HepG2 (cell line): ENCODE measurements at regions not wholly inside any gene's neighbourhood (a gene's known extent, or its start where the extent isn't known, plus 50 kb on each side); places are given as distances from the start of the nearest gene placed in this dataset.

Source experiments
- CHD4 ChIP-seq: fragments of 200-600 bp; sonication (generic); IDR thresholded peaks from 2 replicates; pipeline ENCODE4 v1.7.0; 2017; ENCODE audit warnings: mild to moderate bottlenecking, low read length, borderline replicate concordance
- MTF2 ChIP-seq: sonication (generic); formaldehyde crosslinking; IDR thresholded peaks from 2 replicates; pipeline ENCODE4 v1.5.0; 2020; ENCODE audit warnings: missing genetic modification reagents, borderline replicate concordance
- NCOR1 ChIP-seq: fragments of 200-600 bp; sonication (generic); IDR thresholded peaks from 2 replicates; pipeline ENCODE4 v1.7.0; 2017; ENCODE audit warnings: antibody characterized with exemption, low read length, borderline replicate concordance
- TSC22D2 ChIP-seq: sonication (generic); formaldehyde crosslinking; IDR thresholded peaks from 2 replicates; pipeline ENCODE4 v1.5.1; 2020; ENCODE audit warnings: missing genetic modification reagents, mild to moderate bottlenecking, borderline replicate concordance
- TF ChIP-seq, protein P1 (sequence below): sonication (generic); formaldehyde crosslinking; IDR thresholded peaks from 2 replicates; pipeline ENCODE4 v1.5.0; 2020; ENCODE audit warnings: mild to moderate bottlenecking, missing genetic modification reagents, borderline replicate concordance
- TF ChIP-seq, protein P2 (sequence below): IDR thresholded peaks from 2 replicates; pipeline ENCODE4 v1.6.1; 2016; ENCODE audit warnings: missing compliant biosample characterization, missing genetic modification reagents, borderline replicate concordance
- TF ChIP-seq, protein P3 (sequence below): sonication (generic); formaldehyde crosslinking; IDR thresholded peaks from 2 replicates; pipeline ENCODE4 v1.4.0; 2020; ENCODE audit warnings: mild to moderate bottlenecking, missing genetic modification reagents
- TF ChIP-seq, protein P4 (sequence below): sonication (generic); formaldehyde crosslinking; IDR thresholded peaks from 2 replicates; pipeline ENCODE4 v1.4.0; 2020; ENCODE audit warnings: missing genetic modification reagents
- TF ChIP-seq, protein P5 (sequence below): sonication (generic); formaldehyde crosslinking; IDR thresholded peaks from 2 replicates; pipeline ENCODE4 v1.5.0; 2020; ENCODE audit warnings: missing genetic modification reagents, mild to moderate bottlenecking, borderline replicate concordance
- TF ChIP-seq, protein P6 (sequence below): sonication (generic); formaldehyde crosslinking; IDR thresholded peaks from 2 replicates; pipeline ENCODE4 v1.8.1; 2023; ENCODE audit warnings: mild to moderate bottlenecking, inconsistent platforms, moderate library complexity, missing genetic modification reagents, borderline replicate concordance

DNA sequence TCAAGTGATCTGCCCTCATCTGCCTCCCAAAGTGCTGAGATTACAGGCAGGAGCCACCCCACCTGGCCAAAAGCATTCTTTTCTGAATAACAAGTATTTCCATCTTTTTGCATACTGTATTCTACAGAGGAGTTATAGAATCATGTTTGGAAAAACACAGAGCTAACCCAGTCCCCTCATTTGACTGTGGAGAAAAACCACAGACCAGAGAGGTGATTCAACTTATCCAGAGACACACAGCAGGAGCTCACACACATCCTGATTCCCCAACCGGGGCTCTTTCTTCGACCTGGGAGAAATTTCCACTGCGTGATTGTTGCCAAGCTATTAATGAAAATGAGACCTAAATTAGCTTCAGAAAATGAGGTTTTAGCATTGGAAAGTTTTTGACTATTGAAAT is 176.1 kb upstream of the TLE3 start (continued):
- TF ChIP-seq, protein P1, sequence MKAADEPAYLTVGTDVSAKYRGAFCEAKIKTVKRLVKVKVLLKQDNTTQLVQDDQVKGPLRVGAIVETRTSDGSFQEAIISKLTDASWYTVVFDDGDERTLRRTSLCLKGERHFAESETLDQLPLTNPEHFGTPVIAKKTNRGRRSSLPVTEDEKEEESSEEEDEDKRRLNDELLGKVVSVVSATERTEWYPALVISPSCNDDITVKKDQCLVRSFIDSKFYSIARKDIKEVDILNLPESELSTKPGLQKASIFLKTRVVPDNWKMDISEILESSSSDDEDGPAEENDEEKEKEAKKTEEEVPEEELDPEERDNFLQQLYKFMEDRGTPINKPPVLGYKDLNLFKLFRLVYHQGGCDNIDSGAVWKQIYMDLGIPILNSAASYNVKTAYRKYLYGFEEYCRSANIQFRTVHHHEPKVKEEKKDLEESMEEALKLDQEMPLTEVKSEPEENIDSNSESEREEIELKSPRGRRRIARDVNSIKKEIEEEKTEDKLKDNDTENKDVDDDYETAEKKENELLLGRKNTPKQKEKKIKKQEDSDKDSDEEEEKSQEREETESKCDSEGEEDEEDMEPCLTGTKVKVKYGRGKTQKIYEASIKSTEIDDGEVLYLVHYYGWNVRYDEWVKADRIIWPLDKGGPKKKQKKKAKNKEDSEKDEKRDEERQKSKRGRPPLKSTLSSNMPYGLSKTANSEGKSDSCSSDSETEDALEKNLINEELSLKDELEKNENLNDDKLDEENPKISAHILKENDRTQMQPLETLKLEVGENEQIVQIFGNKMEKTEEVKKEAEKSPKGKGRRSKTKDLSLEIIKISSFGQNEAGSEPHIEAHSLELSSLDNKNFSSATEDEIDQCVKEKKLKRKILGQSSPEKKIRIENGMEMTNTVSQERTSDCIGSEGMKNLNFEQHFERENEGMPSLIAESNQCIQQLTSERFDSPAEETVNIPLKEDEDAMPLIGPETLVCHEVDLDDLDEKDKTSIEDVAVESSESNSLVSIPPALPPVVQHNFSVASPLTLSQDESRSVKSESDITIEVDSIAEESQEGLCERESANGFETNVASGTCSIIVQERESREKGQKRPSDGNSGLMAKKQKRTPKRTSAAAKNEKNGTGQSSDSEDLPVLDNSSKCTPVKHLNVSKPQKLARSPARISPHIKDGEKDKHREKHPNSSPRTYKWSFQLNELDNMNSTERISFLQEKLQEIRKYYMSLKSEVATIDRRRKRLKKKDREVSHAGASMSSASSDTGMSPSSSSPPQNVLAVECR: no peak
- TF ChIP-seq, protein P2, sequence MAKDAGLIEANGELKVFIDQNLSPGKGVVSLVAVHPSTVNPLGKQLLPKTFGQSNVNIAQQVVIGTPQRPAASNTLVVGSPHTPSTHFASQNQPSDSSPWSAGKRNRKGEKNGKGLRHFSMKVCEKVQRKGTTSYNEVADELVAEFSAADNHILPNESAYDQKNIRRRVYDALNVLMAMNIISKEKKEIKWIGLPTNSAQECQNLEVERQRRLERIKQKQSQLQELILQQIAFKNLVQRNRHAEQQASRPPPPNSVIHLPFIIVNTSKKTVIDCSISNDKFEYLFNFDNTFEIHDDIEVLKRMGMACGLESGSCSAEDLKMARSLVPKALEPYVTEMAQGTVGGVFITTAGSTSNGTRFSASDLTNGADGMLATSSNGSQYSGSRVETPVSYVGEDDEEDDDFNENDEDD (CRISPR knock-in tag): no peak
- TF ChIP-seq TSC22D2 (CRISPR knock-in tag) (no peak), NCOR1 (no peak), MTF2 (CRISPR knock-in tag) (no peak), CHD4 (no peak)
- TF ChIP-seq, protein P3, sequence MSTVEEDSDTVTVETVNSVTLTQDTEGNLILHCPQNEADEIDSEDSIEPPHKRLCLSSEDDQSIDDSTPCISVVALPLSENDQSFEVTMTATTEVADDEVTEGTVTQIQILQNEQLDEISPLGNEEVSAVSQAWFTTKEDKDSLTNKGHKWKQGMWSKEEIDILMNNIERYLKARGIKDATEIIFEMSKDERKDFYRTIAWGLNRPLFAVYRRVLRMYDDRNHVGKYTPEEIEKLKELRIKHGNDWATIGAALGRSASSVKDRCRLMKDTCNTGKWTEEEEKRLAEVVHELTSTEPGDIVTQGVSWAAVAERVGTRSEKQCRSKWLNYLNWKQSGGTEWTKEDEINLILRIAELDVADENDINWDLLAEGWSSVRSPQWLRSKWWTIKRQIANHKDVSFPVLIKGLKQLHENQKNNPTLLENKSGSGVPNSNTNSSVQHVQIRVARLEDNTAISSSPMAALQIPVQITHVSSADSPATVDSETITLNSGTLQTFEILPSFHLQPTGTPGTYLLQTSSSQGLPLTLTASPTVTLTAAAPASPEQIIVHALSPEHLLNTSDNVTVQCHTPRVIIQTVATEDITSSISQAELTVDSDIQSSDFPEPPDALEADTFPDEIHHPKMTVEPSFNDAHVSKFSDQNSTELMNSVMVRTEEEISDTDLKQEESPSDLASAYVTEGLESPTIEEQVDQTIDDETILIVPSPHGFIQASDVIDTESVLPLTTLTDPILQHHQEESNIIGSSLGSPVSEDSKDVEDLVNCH: no peak
- TF ChIP-seq, protein P4, sequence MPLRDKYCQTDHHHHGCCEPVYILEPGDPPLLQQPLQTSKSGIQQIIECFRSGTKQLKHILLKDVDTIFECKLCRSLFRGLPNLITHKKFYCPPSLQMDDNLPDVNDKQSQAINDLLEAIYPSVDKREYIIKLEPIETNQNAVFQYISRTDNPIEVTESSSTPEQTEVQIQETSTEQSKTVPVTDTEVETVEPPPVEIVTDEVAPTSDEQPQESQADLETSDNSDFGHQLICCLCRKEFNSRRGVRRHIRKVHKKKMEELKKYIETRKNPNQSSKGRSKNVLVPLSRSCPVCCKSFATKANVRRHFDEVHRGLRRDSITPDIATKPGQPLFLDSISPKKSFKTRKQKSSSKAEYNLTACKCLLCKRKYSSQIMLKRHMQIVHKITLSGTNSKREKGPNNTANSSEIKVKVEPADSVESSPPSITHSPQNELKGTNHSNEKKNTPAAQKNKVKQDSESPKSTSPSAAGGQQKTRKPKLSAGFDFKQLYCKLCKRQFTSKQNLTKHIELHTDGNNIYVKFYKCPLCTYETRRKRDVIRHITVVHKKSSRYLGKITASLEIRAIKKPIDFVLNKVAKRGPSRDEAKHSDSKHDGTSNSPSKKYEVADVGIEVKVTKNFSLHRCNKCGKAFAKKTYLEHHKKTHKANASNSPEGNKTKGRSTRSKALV (CRISPR knock-in tag): no peak
- TF ChIP-seq, protein P5, sequence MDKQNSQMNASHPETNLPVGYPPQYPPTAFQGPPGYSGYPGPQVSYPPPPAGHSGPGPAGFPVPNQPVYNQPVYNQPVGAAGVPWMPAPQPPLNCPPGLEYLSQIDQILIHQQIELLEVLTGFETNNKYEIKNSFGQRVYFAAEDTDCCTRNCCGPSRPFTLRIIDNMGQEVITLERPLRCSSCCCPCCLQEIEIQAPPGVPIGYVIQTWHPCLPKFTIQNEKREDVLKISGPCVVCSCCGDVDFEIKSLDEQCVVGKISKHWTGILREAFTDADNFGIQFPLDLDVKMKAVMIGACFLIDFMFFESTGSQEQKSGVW (CRISPR knock-in tag): no peak
- TF ChIP-seq, protein P6, sequence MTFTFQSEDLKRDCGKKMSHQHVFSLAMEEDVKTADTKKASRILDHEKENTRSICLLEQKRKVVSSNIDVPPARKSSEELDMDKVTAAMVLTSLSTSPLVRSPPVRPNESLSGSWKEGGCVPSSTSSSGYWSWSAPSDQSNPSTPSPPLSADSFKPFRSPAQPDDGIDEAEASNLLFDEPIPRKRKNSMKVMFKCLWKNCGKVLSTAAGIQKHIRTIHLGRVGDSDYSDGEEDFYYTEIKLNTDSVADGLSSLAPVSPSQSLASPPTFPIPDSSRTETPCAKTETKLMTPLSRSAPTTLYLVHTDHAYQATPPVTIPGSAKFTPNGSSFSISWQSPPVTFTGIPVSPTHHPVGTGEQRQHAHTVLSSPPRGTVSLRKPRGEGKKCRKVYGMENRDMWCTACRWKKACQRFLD: no peak
